ENCODE measurements at regions not wholly inside any gene's neighbourhood (a gene's known extent, or its start where the extent isn't known, plus 50 kb on each side); places are given as distances from the start of the nearest gene placed in this dataset.

GRCh38 chr12:84034871-84035270, 877.7 kb downstream of the SLC6A15 start:
- TF ChIP-seq, protein P1, sequence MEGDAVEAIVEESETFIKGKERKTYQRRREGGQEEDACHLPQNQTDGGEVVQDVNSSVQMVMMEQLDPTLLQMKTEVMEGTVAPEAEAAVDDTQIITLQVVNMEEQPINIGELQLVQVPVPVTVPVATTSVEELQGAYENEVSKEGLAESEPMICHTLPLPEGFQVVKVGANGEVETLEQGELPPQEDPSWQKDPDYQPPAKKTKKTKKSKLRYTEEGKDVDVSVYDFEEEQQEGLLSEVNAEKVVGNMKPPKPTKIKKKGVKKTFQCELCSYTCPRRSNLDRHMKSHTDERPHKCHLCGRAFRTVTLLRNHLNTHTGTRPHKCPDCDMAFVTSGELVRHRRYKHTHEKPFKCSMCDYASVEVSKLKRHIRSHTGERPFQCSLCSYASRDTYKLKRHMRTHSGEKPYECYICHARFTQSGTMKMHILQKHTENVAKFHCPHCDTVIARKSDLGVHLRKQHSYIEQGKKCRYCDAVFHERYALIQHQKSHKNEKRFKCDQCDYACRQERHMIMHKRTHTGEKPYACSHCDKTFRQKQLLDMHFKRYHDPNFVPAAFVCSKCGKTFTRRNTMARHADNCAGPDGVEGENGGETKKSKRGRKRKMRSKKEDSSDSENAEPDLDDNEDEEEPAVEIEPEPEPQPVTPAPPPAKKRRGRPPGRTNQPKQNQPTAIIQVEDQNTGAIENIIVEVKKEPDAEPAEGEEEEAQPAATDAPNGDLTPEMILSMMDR (optimal IDR thresholded peaks at IDR 0.05 in 1 of 3, IDR thresholded peaks at IDR 0.05 in 1 of 3, conservative IDR thresholded peaks at IDR 0.05 in 1 of 3; ENCODE audit: extremely low read depth in 1 of 3, insufficient read depth in 2 of 3, low read length in 3 of 3) = no peak
- TF ChIP-seq EZH2 (IDR thresholded peaks at IDR 0.05; ENCODE audit: low read length) = no peak

Data from keratinocyte (primary cell).